ENCODE measurements at regions not wholly inside any gene's neighbourhood (a gene's known extent, or its start where the extent isn't known, plus 50 kb on each side); places are given as distances from the start of the nearest gene placed in this dataset.

GRCh38 chr9:79007701-79008483 lies 563.9 kb upstream of the TLE4 start:
- no peaks in the 10 kb centered on the region for H3K36me3 Mint-ChIP-seq
- no peaks in the 10 kb centered on the region for H3K9me3 Mint-ChIP-seq
- H3K27ac Mint-ChIP-seq: no peak overlapping the region
- H3K4me1 Mint-ChIP-seq: no peaks in the 10 kb centered on the region
- H3K27me3 Mint-ChIP-seq: peaks cover 8% of the 10 kb centered on the region
- H3K4me3 Mint-ChIP-seq: no peak overlapping the region

- Mint-ChIP-seq H3K27ac (no peak overlapping the region), H3K27me3 (peaks cover 8% of the 10 kb centered on the region), H3K9me3 (no peaks in the 10 kb centered on the region), H3K4me3 (no peak overlapping the region), H3K4me1 (no peaks in the 10 kb centered on the region), H3K36me3 (no peaks in the 10 kb centered on the region)
These were observed 562.8 kb upstream of the TLE4 start for GRCh38 chr9:79008916-79009315.

GRCh38 chr9:79011461-79011860 lies 560.3 kb upstream of the TLE4 start:
- Mint-ChIP-seq H3K36me3 (no peaks in the 10 kb centered on the region), H3K27me3 (no peaks in the 10 kb centered on the region), H3K27ac (no peak overlapping the region), H3K4me1 (no peaks in the 10 kb centered on the region), H3K4me3 (no peak overlapping the region), H3K9me3 (no peaks in the 10 kb centered on the region)

GRCh38 chr9:79012561-79012960 lies 559.2 kb upstream of the TLE4 start:
- no peaks in the 10 kb centered on the region for H3K9me3 Mint-ChIP-seq
- no peak overlapping the region for H3K27ac Mint-ChIP-seq
- H3K27me3 Mint-ChIP-seq: no peaks in the 10 kb centered on the region
- no peak overlapping the region for H3K4me3 Mint-ChIP-seq
- no peaks in the 10 kb centered on the region for H3K4me1 Mint-ChIP-seq
- H3K36me3 Mint-ChIP-seq: no peaks in the 10 kb centered on the region

- Mint-ChIP-seq H3K27ac (no peak overlapping the region), H3K9me3 (no peaks in the 10 kb centered on the region), H3K36me3 (no peaks in the 10 kb centered on the region), H3K4me1 (no peaks in the 10 kb centered on the region), H3K4me3 (no peak overlapping the region), H3K27me3 (no peaks in the 10 kb centered on the region)
These were observed 557.8 kb upstream of the TLE4 start for GRCh38 chr9:79013715-79014610.

- H3K27me3 Mint-ChIP-seq: no peaks in the 10 kb centered on the region
- H3K4me1 Mint-ChIP-seq: no peaks in the 10 kb centered on the region
- H3K9me3 Mint-ChIP-seq: no peaks in the 10 kb centered on the region
- no peak overlapping the region for H3K4me3 Mint-ChIP-seq
- H3K27ac Mint-ChIP-seq: no peak overlapping the region
- no peaks in the 10 kb centered on the region for H3K36me3 Mint-ChIP-seq
These were observed 556.7 kb upstream of the TLE4 start for GRCh38 chr9:79014929-79015699.

GRCh38 chr9:79015951-79016350 lies 555.8 kb upstream of the TLE4 start:
- H3K27ac Mint-ChIP-seq: no peak overlapping the region
- H3K27me3 Mint-ChIP-seq: no peaks in the 10 kb centered on the region
- no peaks in the 10 kb centered on the region for H3K4me1 Mint-ChIP-seq
- no peaks in the 10 kb centered on the region for H3K9me3 Mint-ChIP-seq
- H3K4me3 Mint-ChIP-seq: no peak overlapping the region
- no peaks in the 10 kb centered on the region for H3K36me3 Mint-ChIP-seq

- Mint-ChIP-seq H3K27ac (no peak overlapping the region), H3K36me3 (no peaks in the 10 kb centered on the region), H3K27me3 (no peaks in the 10 kb centered on the region), H3K4me3 (no peak overlapping the region), H3K4me1 (no peaks in the 10 kb centered on the region), H3K9me3 (no peaks in the 10 kb centered on the region)
These were observed 551.5 kb upstream of the TLE4 start for GRCh38 chr9:79020276-79020675.

- no peak overlapping the region for H3K27ac Mint-ChIP-seq
- no peaks in the 10 kb centered on the region for H3K27me3 Mint-ChIP-seq
- no peaks in the 10 kb centered on the region for H3K9me3 Mint-ChIP-seq
- no peaks in the 10 kb centered on the region for H3K36me3 Mint-ChIP-seq
- no peak overlapping the region for H3K4me3 Mint-ChIP-seq
- H3K4me1 Mint-ChIP-seq: no peaks in the 10 kb centered on the region
These were observed 550.7 kb upstream of the TLE4 start for GRCh38 chr9:79021084-79021483.

- H3K36me3 Mint-ChIP-seq: no peaks in the 10 kb centered on the region
- H3K9me3 Mint-ChIP-seq: no peaks in the 10 kb centered on the region
- H3K4me3 Mint-ChIP-seq: no peak overlapping the region
- H3K27ac Mint-ChIP-seq: no peak overlapping the region
- no peaks in the 10 kb centered on the region for H3K27me3 Mint-ChIP-seq
- no peaks in the 10 kb centered on the region for H3K4me1 Mint-ChIP-seq
These were observed 548.6 kb upstream of the TLE4 start for GRCh38 chr9:79023134-79023580.

- Mint-ChIP-seq H3K27me3 (no peaks in the 10 kb centered on the region), H3K9me3 (no peaks in the 10 kb centered on the region), H3K36me3 (no peaks in the 10 kb centered on the region), H3K4me3 (no peak overlapping the region), H3K27ac (no peak overlapping the region), H3K4me1 (no peaks in the 10 kb centered on the region)
These were observed 545.4 kb upstream of the TLE4 start for GRCh38 chr9:79026316-79026715.

GRCh38 chr9:79028101-79028500 lies 543.7 kb upstream of the TLE4 start:
- H3K4me1 Mint-ChIP-seq: no peaks in the 10 kb centered on the region
- no peaks in the 10 kb centered on the region for H3K36me3 Mint-ChIP-seq
- H3K9me3 Mint-ChIP-seq: no peaks in the 10 kb centered on the region
- no peak overlapping the region for H3K4me3 Mint-ChIP-seq
- no peaks in the 10 kb centered on the region for H3K27me3 Mint-ChIP-seq
- H3K27ac Mint-ChIP-seq: no peak overlapping the region

GRCh38 chr9:79034583-79034982 lies 537.2 kb upstream of the TLE4 start:
- no peak overlapping the region for H3K27ac Mint-ChIP-seq
- H3K36me3 Mint-ChIP-seq: no peaks in the 10 kb centered on the region
- no peak overlapping the region for H3K4me3 Mint-ChIP-seq
- H3K27me3 Mint-ChIP-seq: no peaks in the 10 kb centered on the region
- H3K9me3 Mint-ChIP-seq: peaks cover 11% of the 10 kb centered on the region
- H3K4me1 Mint-ChIP-seq: no peaks in the 10 kb centered on the region

- no peaks in the 10 kb centered on the region for H3K27me3 Mint-ChIP-seq
- H3K4me3 Mint-ChIP-seq: no peak overlapping the region
- H3K9me3 Mint-ChIP-seq: peaks cover 14% of the 10 kb centered on the region
- H3K4me1 Mint-ChIP-seq: no peaks in the 10 kb centered on the region
- no peaks in the 10 kb centered on the region for H3K36me3 Mint-ChIP-seq
- no peak overlapping the region for H3K27ac Mint-ChIP-seq
These were observed 534.4 kb upstream of the TLE4 start for GRCh38 chr9:79037338-79037737.

- peaks cover 19% of the 10 kb centered on the region for H3K9me3 Mint-ChIP-seq
These were observed 531.1 kb upstream of the TLE4 start for GRCh38 chr9:79040671-79041070.

More at GRCh38 chr9:79040671-79041070, 531.1 kb upstream of the TLE4 start:
- H3K36me3 Mint-ChIP-seq: no peaks in the 10 kb centered on the region
- no peaks in the 10 kb centered on the region for H3K27me3 Mint-ChIP-seq
- no peak overlapping the region for H3K27ac Mint-ChIP-seq
- no peak overlapping the region for H3K4me3 Mint-ChIP-seq
- no peaks in the 10 kb centered on the region for H3K4me1 Mint-ChIP-seq

Data from activated naive CD4-positive, alpha-beta T cell treated with anti-CD3 and anti-CD28 coated beads, Interleukin-2, amount 50 U/mL, for 24 hours (primary cell).